HepG2 (cell line): ENCODE measurements at regions not wholly inside any gene's neighbourhood (a gene's known extent, or its start where the extent isn't known, plus 50 kb on each side); places are given as distances from the start of the nearest gene placed in this dataset.

ENCODE experiments used
- HHEX ChIP-seq: IDR thresholded peaks from 2 replicates; pipeline ENCODE4 v1.6.1; 2016; ENCODE audit warnings: control low read depth
- MEIS1 ChIP-seq: sonication (generic); formaldehyde crosslinking; IDR thresholded peaks from 2 replicates; pipeline ENCODE4 v1.9.0; 2021; ENCODE audit warnings: mild to moderate bottlenecking, missing genetic modification reagents, moderate library complexity, borderline replicate concordance
- PITX1 ChIP-seq: sonication (generic); formaldehyde crosslinking; IDR thresholded peaks from 2 replicates; pipeline ENCODE4 v1.5.1; 2020; ENCODE audit warnings: mild to moderate bottlenecking, missing genetic modification reagents
- POLR2AphosphoS5 ChIP-seq: IDR thresholded peaks from 2 replicates; pipeline ENCODE4 v1.6.1; 2012; ENCODE audit warnings: low read depth, low read length
- RCOR2 ChIP-seq: IDR thresholded peaks from 2 replicates; pipeline ENCODE4 v1.6.1; 2016; ENCODE audit warnings: missing biosample characterization, missing genetic modification reagents
- RFX5 ChIP-seq: IDR thresholded peaks from 2 replicates; pipeline ENCODE4 v1.6.1; 2011; ENCODE audit warnings: low read depth, low read length, improper control_type of control experiment
- SIN3B ChIP-seq: fragments of 150-350 bp; IDR thresholded peaks from 2 replicates; pipeline ENCODE4 v1.6.1; 2014; ENCODE audit warnings: low read length
- SUZ12 ChIP-seq: fragments of 150-350 bp; IDR thresholded peaks from 2 replicates; pipeline ENCODE4 v1.6.1; 2014; ENCODE audit warnings: low read depth, low read length
- ZBTB7A ChIP-seq: sonication (generic); formaldehyde crosslinking; IDR thresholded peaks from 2 replicates; pipeline ENCODE4 v1.8.0; 2022; ENCODE audit warnings: mild to moderate bottlenecking, missing genetic modification reagents
- ZMYM4 ChIP-seq: sonication (generic); formaldehyde crosslinking; IDR thresholded peaks from 2 replicates; pipeline ENCODE4 v1.8.1; 2023; ENCODE audit warnings: mild to moderate bottlenecking, missing genetic modification reagents
- ZNF12 ChIP-seq: sonication (generic); formaldehyde crosslinking; IDR thresholded peaks from 2 replicates; pipeline ENCODE4 v1.5.0; 2020; ENCODE audit warnings: missing genetic modification reagents
- ZNF232 ChIP-seq: sonication (generic); formaldehyde crosslinking; IDR thresholded peaks from 2 replicates; pipeline ENCODE4 v1.4.0; 2020; ENCODE audit warnings: missing genetic modification reagents, borderline replicate concordance
- ZNF382 ChIP-seq: sonication (generic); formaldehyde crosslinking; IDR thresholded peaks from 2 replicates; pipeline ENCODE4 v1.5.0; 2020; ENCODE audit warnings: missing genetic modification reagents, mild to moderate bottlenecking, borderline replicate concordance
- ZNF546 ChIP-seq: sonication (generic); formaldehyde crosslinking; conservative IDR thresholded peaks from 2 replicates; pipeline ENCODE4 v1.8.1; 2023; ENCODE audit warnings: mild to moderate bottlenecking, missing genetic modification reagents
- ZNF713 ChIP-seq: sonication (generic); formaldehyde crosslinking; IDR thresholded peaks from 2 replicates; pipeline ENCODE4 v1.4.0; 2020; ENCODE audit warnings: mild to moderate bottlenecking, missing genetic modification reagents
- TF ChIP-seq, protein P1 (sequence below): sonication (generic); formaldehyde crosslinking; IDR thresholded peaks from 2 replicates; pipeline ENCODE4 v1.4.0; 2020; ENCODE audit warnings: mild to moderate bottlenecking, missing genetic modification reagents
- TF ChIP-seq, protein P2 (sequence below): sonication (generic); formaldehyde crosslinking; IDR thresholded peaks from 2 replicates; pipeline ENCODE4 v1.5.1; 2020; ENCODE audit warnings: missing genetic modification reagents, mild to moderate bottlenecking, borderline replicate concordance
- TF ChIP-seq, protein P3 (sequence below): sonication (generic); formaldehyde crosslinking; IDR thresholded peaks from 2 replicates; pipeline ENCODE4 v1.5.0; 2020; ENCODE audit warnings: missing genetic modification reagents
- TF ChIP-seq, protein P4 (sequence below): sonication (generic); formaldehyde crosslinking; IDR thresholded peaks from 2 replicates; pipeline ENCODE4 v1.4.0; 2020; ENCODE audit warnings: missing genetic modification reagents
- TF ChIP-seq, protein P5 (sequence below): sonication (generic); formaldehyde crosslinking; IDR thresholded peaks from 2 replicates; pipeline ENCODE4 v1.8.0; 2022; ENCODE audit warnings: low read depth, missing genetic modification reagents
- TF ChIP-seq, protein P6 (sequence below): IDR thresholded peaks from 2 replicates; pipeline ENCODE4 v1.6.1; 2016; ENCODE audit warnings: low read depth

DNA sequence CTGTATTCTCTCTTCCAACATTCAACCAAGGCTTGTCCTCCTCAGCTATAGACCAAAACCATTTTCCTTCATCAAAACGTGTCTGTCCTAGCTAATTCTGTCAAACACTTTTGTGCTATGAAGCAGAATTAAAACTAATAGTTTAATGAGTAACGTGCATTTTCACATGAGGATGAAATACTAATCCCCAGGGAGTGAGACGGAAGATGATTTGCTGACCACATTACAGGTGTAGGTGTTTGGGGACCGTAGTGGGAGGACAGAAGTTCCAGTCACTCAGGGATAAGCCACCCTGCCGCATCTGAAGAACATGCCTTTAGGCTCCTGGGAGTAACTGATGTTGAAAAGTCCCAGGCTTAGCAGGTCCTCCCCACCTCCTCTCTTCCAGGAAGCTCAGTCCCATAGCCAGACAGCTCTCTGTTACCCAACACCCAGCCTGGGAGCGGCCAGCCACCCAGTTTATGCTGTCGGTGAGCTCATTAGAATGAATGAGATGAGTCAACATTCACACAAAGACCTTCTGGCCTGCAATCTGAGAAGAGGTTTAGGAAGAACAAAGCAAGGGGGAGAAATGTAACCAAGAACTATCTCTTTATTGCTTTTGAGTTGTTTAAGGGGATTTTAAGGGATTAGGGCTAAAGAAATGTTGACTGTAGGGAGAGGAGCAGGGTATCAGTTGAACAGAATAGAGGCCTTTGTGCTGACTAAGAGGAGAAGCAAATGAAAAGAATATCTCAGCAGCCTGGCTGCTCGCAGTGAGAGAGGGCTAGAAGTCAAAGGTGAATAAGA is 122.5 kb downstream of the FOXI3 start (continued):
- TF ChIP-seq, protein P1, sequence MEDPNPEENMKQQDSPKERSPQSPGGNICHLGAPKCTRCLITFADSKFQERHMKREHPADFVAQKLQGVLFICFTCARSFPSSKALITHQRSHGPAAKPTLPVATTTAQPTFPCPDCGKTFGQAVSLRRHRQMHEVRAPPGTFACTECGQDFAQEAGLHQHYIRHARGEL (CRISPR knock-in tag): no peak
- TF ChIP-seq, protein P2, sequence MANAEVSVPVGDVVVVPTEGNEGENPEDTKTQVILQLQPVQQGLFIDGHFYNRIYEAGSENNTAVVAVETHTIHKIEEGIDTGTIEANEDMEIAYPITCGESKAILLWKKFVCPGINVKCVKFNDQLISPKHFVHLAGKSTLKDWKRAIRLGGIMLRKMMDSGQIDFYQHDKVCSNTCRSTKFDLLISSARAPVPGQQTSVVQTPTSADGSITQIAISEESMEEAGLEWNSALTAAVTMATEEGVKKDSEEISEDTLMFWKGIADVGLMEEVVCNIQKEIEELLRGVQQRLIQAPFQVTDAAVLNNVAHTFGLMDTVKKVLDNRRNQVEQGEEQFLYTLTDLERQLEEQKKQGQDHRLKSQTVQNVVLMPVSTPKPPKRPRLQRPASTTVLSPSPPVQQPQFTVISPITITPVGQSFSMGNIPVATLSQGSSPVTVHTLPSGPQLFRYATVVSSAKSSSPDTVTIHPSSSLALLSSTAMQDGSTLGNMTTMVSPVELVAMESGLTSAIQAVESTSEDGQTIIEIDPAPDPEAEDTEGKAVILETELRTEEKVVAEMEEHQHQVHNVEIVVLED (CRISPR knock-in tag): no peak
- no peak for TF ChIP-seq POLR2AphosphoS5
- no peak for TF ChIP-seq SIN3B
- no peak for TF ChIP-seq ZNF12 (CRISPR knock-in tag)
- no peak for TF ChIP-seq ZMYM4
- TF ChIP-seq ZBTB7A (CRISPR knock-in tag): no peak
- TF ChIP-seq, protein P3, sequence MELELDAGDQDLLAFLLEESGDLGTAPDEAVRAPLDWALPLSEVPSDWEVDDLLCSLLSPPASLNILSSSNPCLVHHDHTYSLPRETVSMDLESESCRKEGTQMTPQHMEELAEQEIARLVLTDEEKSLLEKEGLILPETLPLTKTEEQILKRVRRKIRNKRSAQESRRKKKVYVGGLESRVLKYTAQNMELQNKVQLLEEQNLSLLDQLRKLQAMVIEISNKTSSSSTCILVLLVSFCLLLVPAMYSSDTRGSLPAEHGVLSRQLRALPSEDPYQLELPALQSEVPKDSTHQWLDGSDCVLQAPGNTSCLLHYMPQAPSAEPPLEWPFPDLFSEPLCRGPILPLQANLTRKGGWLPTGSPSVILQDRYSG (CRISPR knock-in tag): no peak
- TF ChIP-seq, protein P4, sequence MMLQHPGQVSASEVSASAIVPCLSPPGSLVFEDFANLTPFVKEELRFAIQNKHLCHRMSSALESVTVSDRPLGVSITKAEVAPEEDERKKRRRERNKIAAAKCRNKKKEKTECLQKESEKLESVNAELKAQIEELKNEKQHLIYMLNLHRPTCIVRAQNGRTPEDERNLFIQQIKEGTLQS (CRISPR knock-in tag): no peak
- TF ChIP-seq MEIS1: no peak
- no peak for TF ChIP-seq ZNF232
- TF ChIP-seq ZNF546 (CRISPR knock-in tag): no peak
- TF ChIP-seq PITX1 (CRISPR knock-in tag): peak; percentile 98
- TF ChIP-seq, protein P5, sequence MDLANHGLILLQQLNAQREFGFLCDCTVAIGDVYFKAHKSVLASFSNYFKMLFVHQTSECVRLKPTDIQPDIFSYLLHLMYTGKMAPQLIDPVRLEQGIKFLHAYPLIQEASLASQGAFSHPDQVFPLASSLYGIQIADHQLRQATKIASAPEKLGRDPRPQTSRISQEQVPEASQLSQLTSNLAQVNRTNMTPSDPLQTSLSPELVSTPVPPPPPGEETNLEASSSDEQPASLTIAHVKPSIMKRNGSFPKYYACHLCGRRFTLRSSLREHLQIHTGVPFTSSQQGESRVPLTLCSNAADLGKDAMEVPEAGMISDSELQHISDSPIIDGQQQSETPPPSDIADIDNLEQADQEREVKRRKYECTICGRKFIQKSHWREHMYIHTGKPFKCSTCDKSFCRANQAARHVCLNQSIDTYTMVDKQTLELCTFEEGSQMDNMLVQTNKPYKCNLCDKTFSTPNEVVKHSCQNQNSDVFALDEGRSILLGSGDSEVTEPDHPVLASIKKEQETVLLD (CRISPR knock-in tag): no peak
- no peak for TF ChIP-seq ZNF713
- no peak for TF ChIP-seq RFX5
- TF ChIP-seq ZNF382 (CRISPR knock-in tag): no peak
- peak; percentile 91 for TF ChIP-seq HHEX
- 0 out of 2 replicates have a peak, but pooled peaks have one; percentile 18 for TF ChIP-seq RCOR2 (CRISPR knock-in tag)
- TF ChIP-seq SUZ12: no peak
- TF ChIP-seq, protein P6, sequence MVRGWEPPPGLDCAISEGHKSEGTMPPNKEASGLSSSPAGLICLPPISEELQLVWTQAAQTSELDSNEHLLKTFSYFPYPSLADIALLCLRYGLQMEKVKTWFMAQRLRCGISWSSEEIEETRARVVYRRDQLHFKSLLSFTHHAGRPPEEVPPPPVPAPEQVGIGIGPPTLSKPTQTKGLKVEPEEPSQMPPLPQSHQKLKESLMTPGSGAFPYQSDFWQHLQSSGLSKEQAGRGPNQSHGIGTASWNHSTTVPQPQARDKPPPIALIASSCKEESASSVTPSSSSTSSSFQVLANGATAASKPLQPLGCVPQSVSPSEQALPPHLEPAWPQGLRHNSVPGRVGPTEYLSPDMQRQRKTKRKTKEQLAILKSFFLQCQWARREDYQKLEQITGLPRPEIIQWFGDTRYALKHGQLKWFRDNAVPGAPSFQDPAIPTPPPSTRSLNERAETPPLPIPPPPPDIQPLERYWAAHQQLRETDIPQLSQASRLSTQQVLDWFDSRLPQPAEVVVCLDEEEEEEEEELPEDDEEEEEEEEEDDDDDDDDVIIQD (CRISPR knock-in tag): no peak
